H1 (cell line): ENCODE measurements at regions not wholly inside any gene's neighbourhood (a gene's known extent, or its start where the extent isn't known, plus 50 kb on each side); places are given as distances from the start of the nearest gene placed in this dataset.

Source experiments
- CEBPB ChIP-seq: IDR thresholded peaks from 2 replicates; pipeline ENCODE4 v1.6.1; 2012; ENCODE audit warnings: low read depth, low read length
- CHD7 ChIP-seq: fragments of 300-600 bp; sonication (generic); IDR thresholded peaks from 2 replicates; pipeline ENCODE4 v1.7.1; 2012; ENCODE audit warnings: low read length, moderate library complexity, mild to moderate bottlenecking, inconsistent platforms; ENCODE audit not compliant: insufficient replicate concordance

GRCh38 chr2:147607379-147607778 is 237.4 kb upstream of the ACVR2A start (continued):
- TF ChIP-seq CHD7 (no peak), CEBPB (no peak)
